Urothelium cell line (cell line): ENCODE measurements at regions not wholly inside any gene's neighbourhood (a gene's known extent, or its start where the extent isn't known, plus 50 kb on each side); places are given as distances from the start of the nearest gene placed in this dataset.
A peak's percentile ranks its signal among the peaks of the same experiment; 100 is the strongest.
"Not testable (repeated sequence)": the region's sequence is repeated elsewhere in the genome, so short reads cannot be mapped to it uniquely, and the experiment has no call there.

Source experiments
- DNase-seq: peaks from one replicate; pipeline ENCODE4 v3.0.0; 2011; ENCODE audit warnings: low spot score, mixed read lengths
- FAIRE-seq: peaks from 2 replicates; lab custom pipeline; 2011; peaks lifted over from hg19 to GRCh38; lab: Jason Lieb, UNC

- DNase-seq: no peak
- no peak for FAIRE-seq
Observed at GRCh38 chr2:129008055-129008880, 689.6 kb upstream of the HS6ST1 start.

GRCh38 chr2:129008881-129009554 is 690.4 kb upstream of the HS6ST1 start:
- FAIRE-seq: no peak
- DNase-seq: no peak

- FAIRE-seq (no peak), DNase-seq (no peak)
Observed at GRCh38 chr2:129009555-129010146, 691.0 kb upstream of the HS6ST1 start.

- FAIRE-seq (no peak), DNase-seq (no peak)
Observed at GRCh38 chr2:129010262-129010661, 691.6 kb upstream of the HS6ST1 start.

- DNase-seq (no peak), FAIRE-seq (peak; percentile 59)
Observed at GRCh38 chr2:129011466-129012061, 692.9 kb upstream of the HS6ST1 start.

GRCh38 chr2:129014432-129014831 is 695.8 kb upstream of the HS6ST1 start:
- DNase-seq (no peak), FAIRE-seq (no peak)

- DNase-seq (no peak), FAIRE-seq (peak; percentile 48)
Observed at GRCh38 chr2:129015397-129016285, 697.0 kb upstream of the HS6ST1 start.

- FAIRE-seq: no peak
- no peak for DNase-seq
Observed at GRCh38 chr2:129016972-129017371, 698.3 kb upstream of the HS6ST1 start.

GRCh38 chr2:129024796-129025195 is 706.1 kb upstream of the HS6ST1 start:
- no peak for FAIRE-seq

GRCh38 chr2:129035992-129036391 is 717.3 kb upstream of the HS6ST1 start:
- FAIRE-seq (no peak), DNase-seq (no peak)

More at GRCh38 chr2:129024796-129025195, 706.1 kb upstream of the HS6ST1 start:
- no peak for DNase-seq

- DNase-seq, FAIRE-seq: not testable (repeated sequence)
Observed at GRCh38 chr2:129043677-129044076, 725.0 kb upstream of the HS6ST1 start.

- not testable (repeated sequence) for FAIRE-seq, DNase-seq
Observed at GRCh38 chr2:129046475-129046874, 727.8 kb upstream of the HS6ST1 start.

- no peak for DNase-seq
- no peak for FAIRE-seq
Observed at GRCh38 chr2:129050101-129050500, 731.4 kb upstream of the HS6ST1 start.

- FAIRE-seq: no peak
- DNase-seq: no peak
Observed at GRCh38 chr2:129055242-129055641, 736.6 kb upstream of the HS6ST1 start.

GRCh38 chr2:129055824-129056223 is 737.2 kb upstream of the HS6ST1 start:
- FAIRE-seq (no peak), DNase-seq (no peak)

- FAIRE-seq: no peak
- no peak for DNase-seq
Observed at GRCh38 chr2:129056309-129056958, 737.8 kb upstream of the HS6ST1 start.

- DNase-seq: no peak
- no peak for FAIRE-seq
Observed at GRCh38 chr2:129056959-129057317, 738.3 kb upstream of the HS6ST1 start.

- DNase-seq (no peak), FAIRE-seq (no peak)
Observed at GRCh38 chr2:129058981-129059380, 740.3 kb upstream of the HS6ST1 start.

- no peak for FAIRE-seq
Observed at GRCh38 chr2:129059476-129059875, 740.8 kb upstream of the HS6ST1 start.

More at GRCh38 chr2:129059476-129059875, 740.8 kb upstream of the HS6ST1 start:
- no peak for DNase-seq
